Activated CD8-positive, alpha-beta T cell treated with anti-CD3 and anti-CD28 coated beads for 36 hours (primary cell): ENCODE measurements at regions not wholly inside any gene's neighbourhood (a gene's known extent, or its start where the extent isn't known, plus 50 kb on each side); places are given as distances from the start of the nearest gene placed in this dataset.

Experiments used
- ATAC-seq: fragments of 200-7000 bp; cut with Tn5 transposase; one replicate; pipeline ENCODE4 v1.10.0; 2021; ENCODE audit warnings: mild to moderate bottlenecking, moderate library complexity
- CTCF ChIA-PET: fragments of 350-600 bp; sonication (Branson Sonifier 250); formaldehyde crosslinking; loops from one replicate; lab custom pipeline; 2021; ENCODE audit warnings: antibody characterized with exemption; lab: Charles Lee
- POLR2A ChIA-PET: fragments of 350-600 bp; sonication (Branson Sonifier 250); formaldehyde crosslinking; loops from one replicate; lab custom pipeline; 2021; ENCODE audit warnings: antibody characterized with exemption; lab: Charles Lee
- DNase-seq: peaks from one replicate; pipeline ENCODE4 v3.0.0-alpha.2; 2020
- H3K27ac Mint-ChIP-seq: one replicate; pipeline ENCODE4 v1.8.0; 2021; ENCODE audit warnings: mild to moderate bottlenecking, mixed read lengths
- H3K27me3 Mint-ChIP-seq: one replicate; pipeline ENCODE4 v1.8.0; 2021; ENCODE audit warnings: mixed read lengths
- H3K36me3 Mint-ChIP-seq: one replicate; pipeline ENCODE4 v1.8.0; 2021; ENCODE audit warnings: low read depth, mixed read lengths
- H3K4me1 Mint-ChIP-seq: one replicate; pipeline ENCODE4 v1.8.0; 2021; ENCODE audit warnings: low read depth, mixed read lengths
- H3K4me3 Mint-ChIP-seq: one replicate; pipeline ENCODE4 v1.8.0; 2021; ENCODE audit warnings: mild to moderate bottlenecking, moderate library complexity, mixed read lengths
- H3K9me3 Mint-ChIP-seq: one replicate; pipeline ENCODE4 v1.8.0; 2021; ENCODE audit warnings: mixed read lengths
- CTCF ChIP-seq: fragments of 200-600 bp; IDR thresholded peaks from one replicate; pipeline ENCODE4 v1.8.0; 2022; ENCODE audit warnings: antibody characterized with exemption, mild to moderate bottlenecking
- intact Hi-C: fragments of 100-400 bp; cut with micrococcal nuclease; formaldehyde crosslinking; loops from one replicate; pipeline ENCODE4 v1.10.0; 2022

GRCh38 chr2:59435635-59436034, 1117.8 kb downstream of the BCL11A start:
- no peaks in the 10 kb centered on the region for H3K4me1 Mint-ChIP-seq
- no peaks in the 10 kb centered on the region for H3K27me3 Mint-ChIP-seq
- H3K36me3 Mint-ChIP-seq = no peaks in the 10 kb centered on the region
- DNase-seq = no peak
- H3K9me3 Mint-ChIP-seq = no peaks in the 10 kb centered on the region
- intact Hi-C loops = no loop called here
- POLR2A ChIA-PET = no interaction called here
- H3K27ac Mint-ChIP-seq = no peak overlapping the region
- no peak for TF ChIP-seq CTCF
- no peak overlapping the region for H3K4me3 Mint-ChIP-seq
- CTCF ChIA-PET = interaction anchor here (0.6 kb wide), 1 partner anchor 1115 kb away, joined by 3 read pairs; no protein-coding TSS in a partner anchor
- no peak for ATAC-seq

GRCh38 chr2:59428940-59429339, 1124.5 kb downstream of the BCL11A start:
- H3K36me3 Mint-ChIP-seq = no peaks in the 10 kb centered on the region
- intact Hi-C loops = no loop called here
- no peak for TF ChIP-seq CTCF
- ChIA-PET CTCF (no interaction called here), POLR2A (no interaction called here)
- peaks cover 6% of the 10 kb centered on the region for H3K9me3 Mint-ChIP-seq
- no peaks in the 10 kb centered on the region for H3K27me3 Mint-ChIP-seq
- DNase-seq (no peak), ATAC-seq (no peak)
- H3K27ac Mint-ChIP-seq = no peak overlapping the region
- H3K4me3 Mint-ChIP-seq = no peak overlapping the region
- no peaks in the 10 kb centered on the region for H3K4me1 Mint-ChIP-seq

- H3K4me1 Mint-ChIP-seq = no peaks in the 10 kb centered on the region
- no peak for TF ChIP-seq CTCF
- no peaks in the 10 kb centered on the region for H3K36me3 Mint-ChIP-seq
- no peak for DNase-seq
- no peak for ATAC-seq
- H3K27me3 Mint-ChIP-seq = no peaks in the 10 kb centered on the region
- intact Hi-C loops = no loop called here
- POLR2A ChIA-PET = no interaction called here
- peaks cover 6% of the 10 kb centered on the region for H3K9me3 Mint-ChIP-seq
- no peak overlapping the region for H3K4me3 Mint-ChIP-seq
- CTCF ChIA-PET = no interaction called here
- no peak overlapping the region for H3K27ac Mint-ChIP-seq
Observed at GRCh38 chr2:59427980-59428379, 1125.5 kb downstream of the BCL11A start.

- no peak for DNase-seq
- no peak overlapping the region for H3K4me3 Mint-ChIP-seq
- peaks cover 4% of the 10 kb centered on the region for H3K9me3 Mint-ChIP-seq
- no peaks in the 10 kb centered on the region for H3K27me3 Mint-ChIP-seq
- no peaks in the 10 kb centered on the region for H3K36me3 Mint-ChIP-seq
- CTCF ChIA-PET = no interaction called here
- no peak for ATAC-seq
- no peak for TF ChIP-seq CTCF
- POLR2A ChIA-PET = no interaction called here
- no peaks in the 10 kb centered on the region for H3K4me1 Mint-ChIP-seq
- no peak overlapping the region for H3K27ac Mint-ChIP-seq
- intact Hi-C loops = no loop called here
Observed at GRCh38 chr2:59425247-59425646, 1128.2 kb downstream of the BCL11A start.

GRCh38 chr2:59413751-59414570, 1139.5 kb downstream of the BCL11A start:
- ATAC-seq (no peak), DNase-seq (no peak)
- no peak for TF ChIP-seq CTCF
- peaks cover 3% of the 10 kb centered on the region for H3K27me3 Mint-ChIP-seq
- H3K9me3 Mint-ChIP-seq = peaks cover 20% of the 10 kb centered on the region
- H3K27ac Mint-ChIP-seq = no peak overlapping the region
- no peaks in the 10 kb centered on the region for H3K36me3 Mint-ChIP-seq
- CTCF ChIA-PET = no interaction called here
- intact Hi-C loops = no loop called here
- POLR2A ChIA-PET = no interaction called here
- no peaks in the 10 kb centered on the region for H3K4me1 Mint-ChIP-seq
- H3K4me3 Mint-ChIP-seq = no peak overlapping the region
